Keratinocyte (primary cell): ENCODE measurements at regions not wholly inside any gene's neighbourhood (a gene's known extent, or its start where the extent isn't known, plus 50 kb on each side); places are given as distances from the start of the nearest gene placed in this dataset.

Experiments
- DNase-seq: peaks from one replicate; pipeline ENCODE4 v3.0.0-alpha.2; 2011; ENCODE audit warnings: low read depth, missing footprints, low spot score
- FAIRE-seq: peaks from 2 replicates; lab custom pipeline; 2011; peaks lifted over from hg19 to GRCh38; lab: Jason Lieb, UNC
- H2AFZ ChIP-seq: 2 replicates; pipeline ENCODE4 v1.6.0; 2012; ENCODE audit warnings: low read length, control low read depth, inconsistent platforms; ENCODE audit not compliant: control insufficient read depth
- H3K27ac ChIP-seq: 2 replicates; pipeline ENCODE4 v1.5.1; 2011; ENCODE audit warnings: low read length; ENCODE audit not compliant: control insufficient read depth, insufficient read depth
- H3K27me3 ChIP-seq: 3 replicates; pipeline ENCODE4 v1.6.0; 2011; ENCODE audit warnings: low read length; ENCODE audit not compliant: control insufficient read depth, insufficient read depth; ENCODE audit errors: extremely low read depth
- H3K36me3 ChIP-seq, 2 experiments: 2 replicates in 1 of 2; 3 replicates in 1 of 2; pipeline ENCODE4 v1.5.1; 2011; ENCODE audit warnings: low read length in 2 of 2, mild to moderate bottlenecking in 1 of 2; ENCODE audit not compliant: control insufficient read depth in 2 of 2, insufficient read depth in 2 of 2; ENCODE audit errors: extremely low read depth in 1 of 2
- H3K4me1 ChIP-seq: 3 replicates; pipeline ENCODE4 v1.5.1; 2011; ENCODE audit warnings: low read length; ENCODE audit not compliant: control insufficient read depth, insufficient read depth; ENCODE audit errors: extremely low read depth
- H3K4me2 ChIP-seq: 3 replicates; pipeline ENCODE4 v1.6.0; 2011; ENCODE audit warnings: low read depth, low read length; ENCODE audit not compliant: control insufficient read depth, insufficient read depth; ENCODE audit errors: extremely low read depth
- H3K4me3 ChIP-seq, 3 experiments: fragments of 200-600 bp in 1 of 3; sonication (generic) in 1 of 3; 2 replicates in 2 of 3; 3 replicates in 1 of 3; pipeline ENCODE4 v1.5.1; 2011 to 2016; ENCODE audit warnings: low read length in 3 of 3, mild to moderate bottlenecking in 3 of 3, control low read depth in 2 of 3, inconsistent platforms in 1 of 3, low read depth in 1 of 3, mixed read lengths in 1 of 3, mixed run types in 1 of 3, moderate library complexity in 1 of 3; ENCODE audit not compliant: control insufficient read depth in 2 of 3, insufficient read depth in 2 of 3; ENCODE audit errors: extremely low read depth in 1 of 3
- H3K79me2 ChIP-seq: 2 replicates; pipeline ENCODE4 v1.6.0; 2012; ENCODE audit warnings: low read length; ENCODE audit not compliant: control insufficient read depth, insufficient read depth
- H3K9ac ChIP-seq: 3 replicates; pipeline ENCODE4 v1.6.0; 2011; ENCODE audit warnings: low read length; ENCODE audit not compliant: control insufficient read depth, insufficient read depth; ENCODE audit errors: extremely low read depth
- H3K9me1 ChIP-seq: 3 replicates; pipeline ENCODE4 v1.6.0; 2011; ENCODE audit warnings: low read length; ENCODE audit not compliant: control insufficient read depth, insufficient read depth; ENCODE audit errors: extremely low read depth
- H3K9me3 ChIP-seq: 2 replicates; pipeline ENCODE4 v1.5.1; 2012; ENCODE audit warnings: low read depth, low read length; ENCODE audit not compliant: control insufficient read depth
- H4K20me1 ChIP-seq: 3 replicates; pipeline ENCODE4 v1.6.0; 2011; ENCODE audit warnings: low read length; ENCODE audit not compliant: control insufficient read depth, insufficient read depth; ENCODE audit errors: extremely low read depth
- EZH2 ChIP-seq: IDR thresholded peaks from one replicate; pipeline ENCODE4 v1.6.1; 2012; ENCODE audit warnings: inconsistent platforms, mild to moderate bottlenecking, low read length, moderate library complexity
- dilution Hi-C: fragments of 300-500 bp; cut with MboI; formaldehyde crosslinking; loops from one replicate; pipeline ENCODE4 v1.7.0; 2020; ENCODE audit warnings: low sequenced_read_pairs; ENCODE audit not compliant: extremely low pct_ligation_motif_present
- TF ChIP-seq, protein P1 (sequence below), 3 experiments: IDR thresholded peaks in 1 of 3; conservative IDR thresholded peaks in 1 of 3; optimal IDR thresholded peaks in 1 of 3; 2 replicates in 2 of 3; 3 replicates in 1 of 3; pipeline versions ENCODE3 to v1.5.1; 2011; ENCODE audit warnings: low read length in 3 of 3, mild to moderate bottlenecking in 3 of 3, moderate library complexity in 2 of 3, control low read depth in 1 of 3, inconsistent platforms in 1 of 3; ENCODE audit not compliant: insufficient read depth in 2 of 3; ENCODE audit errors: extremely low read depth in 1 of 3

DNA sequence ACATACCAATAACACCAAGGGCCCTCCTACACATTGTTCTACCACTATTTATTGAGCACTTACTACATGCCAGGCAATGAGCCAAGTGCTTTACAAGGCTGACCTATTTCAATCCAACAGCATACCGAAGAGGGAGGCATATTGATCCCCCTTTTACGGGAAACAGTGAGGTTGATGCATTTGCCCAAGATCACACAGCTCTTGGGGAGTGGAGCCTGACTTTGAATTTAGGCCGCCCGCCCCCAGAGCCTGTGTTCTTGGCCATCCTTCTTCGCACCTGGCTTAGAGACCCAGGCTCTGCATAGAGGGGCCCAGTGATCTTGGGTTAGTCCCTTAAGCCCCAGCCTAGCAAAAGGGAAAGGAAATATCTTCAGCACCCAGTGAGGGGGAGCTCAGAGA, 158.1 kb upstream of the IER5L start:
- Histone ChIP-seq H3K36me3 (peaks cover 17 to 23% of the 10 kb centered on the region in 2 experiments), H3K9me1 (peaks cover 3% of the 10 kb centered on the region), H2AFZ (no peak overlapping the region), H3K27me3 (no peaks in the 10 kb centered on the region), H3K27ac (no peak overlapping the region), H3K9me3 (no peaks in the 10 kb centered on the region), H3K79me2 (peaks cover 29% of the 10 kb centered on the region), H3K4me1 (peaks cover 46% of the 10 kb centered on the region), H4K20me1 (no peaks in the 10 kb centered on the region), H3K9ac (peak overlapping the region; percentile 64), H3K4me3 (peak overlapping the region; percentile 26 to 62 (median 62)), H3K4me2 (peak overlapping the region; percentile 94)
- no peak for DNase-seq
- FAIRE-seq: peak; percentile 36
- TF ChIP-seq EZH2: no peak
- TF ChIP-seq, protein P1, sequence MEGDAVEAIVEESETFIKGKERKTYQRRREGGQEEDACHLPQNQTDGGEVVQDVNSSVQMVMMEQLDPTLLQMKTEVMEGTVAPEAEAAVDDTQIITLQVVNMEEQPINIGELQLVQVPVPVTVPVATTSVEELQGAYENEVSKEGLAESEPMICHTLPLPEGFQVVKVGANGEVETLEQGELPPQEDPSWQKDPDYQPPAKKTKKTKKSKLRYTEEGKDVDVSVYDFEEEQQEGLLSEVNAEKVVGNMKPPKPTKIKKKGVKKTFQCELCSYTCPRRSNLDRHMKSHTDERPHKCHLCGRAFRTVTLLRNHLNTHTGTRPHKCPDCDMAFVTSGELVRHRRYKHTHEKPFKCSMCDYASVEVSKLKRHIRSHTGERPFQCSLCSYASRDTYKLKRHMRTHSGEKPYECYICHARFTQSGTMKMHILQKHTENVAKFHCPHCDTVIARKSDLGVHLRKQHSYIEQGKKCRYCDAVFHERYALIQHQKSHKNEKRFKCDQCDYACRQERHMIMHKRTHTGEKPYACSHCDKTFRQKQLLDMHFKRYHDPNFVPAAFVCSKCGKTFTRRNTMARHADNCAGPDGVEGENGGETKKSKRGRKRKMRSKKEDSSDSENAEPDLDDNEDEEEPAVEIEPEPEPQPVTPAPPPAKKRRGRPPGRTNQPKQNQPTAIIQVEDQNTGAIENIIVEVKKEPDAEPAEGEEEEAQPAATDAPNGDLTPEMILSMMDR (optimal IDR thresholded peaks at IDR 0.05 in 1 of 3, IDR thresholded peaks at IDR 0.05 in 1 of 3, conservative IDR thresholded peaks at IDR 0.05 in 1 of 3; ENCODE audit: extremely low read depth in 1 of 3, insufficient read depth in 2 of 3, low read length in 3 of 3): no peak
- dilution Hi-C loops: no loop called here

DNA sequence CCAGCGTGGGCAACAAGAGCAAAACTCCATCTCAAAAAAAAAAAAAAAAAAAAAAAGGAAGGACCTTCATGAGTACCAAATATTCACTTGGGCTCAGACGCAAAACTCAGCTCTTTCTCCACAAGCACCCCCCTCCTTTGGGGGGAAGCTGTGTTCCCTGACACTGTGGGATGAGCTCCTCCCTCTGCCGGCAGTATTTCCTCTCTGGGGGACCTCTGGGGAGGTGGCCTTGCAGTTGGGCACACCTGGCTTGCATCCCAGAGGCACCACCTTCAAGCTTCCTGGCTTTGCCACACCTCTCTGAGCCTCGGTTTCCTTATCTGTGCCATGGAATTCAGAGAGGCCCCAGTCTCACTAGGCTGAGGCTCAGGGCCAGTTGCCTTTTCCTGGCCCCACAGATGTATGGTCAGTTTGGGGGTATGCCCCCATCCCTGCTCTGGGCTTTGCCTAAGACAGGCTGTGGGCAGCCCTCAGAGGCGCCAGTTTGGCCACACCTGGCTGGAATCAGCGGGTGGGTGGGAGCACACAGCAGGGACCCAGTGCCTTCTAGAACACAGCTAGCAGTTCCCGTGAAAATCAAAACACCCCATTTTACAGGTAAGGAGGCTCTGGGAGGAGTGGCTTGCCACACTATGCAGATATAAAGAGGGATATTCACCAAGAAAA, 157.5 kb upstream of the IER5L start:
- peak overlapping the region; percentile 94 for H3K4me2 ChIP-seq
- no peak overlapping the region for H2AFZ ChIP-seq
- H3K4me1 ChIP-seq: peaks cover 46% of the 10 kb centered on the region
- peaks cover 16 to 22% of the 10 kb centered on the region in 2 experiments for H3K36me3 ChIP-seq
- H3K9me3 ChIP-seq: no peaks in the 10 kb centered on the region
- H3K27me3 ChIP-seq: no peaks in the 10 kb centered on the region
- H3K27ac ChIP-seq: peak overlapping the region; percentile 17
- no peaks in the 10 kb centered on the region for H4K20me1 ChIP-seq
- TF ChIP-seq, protein P1 (optimal IDR thresholded peaks at IDR 0.05 in 1 of 3, IDR thresholded peaks at IDR 0.05 in 1 of 3, conservative IDR thresholded peaks at IDR 0.05 in 1 of 3; ENCODE audit: extremely low read depth in 1 of 3, insufficient read depth in 2 of 3, low read length in 3 of 3): no peak
- TF ChIP-seq EZH2: no peak
- peak overlapping the region; percentile 1 for H3K9ac ChIP-seq
- peaks cover 3% of the 10 kb centered on the region for H3K9me1 ChIP-seq
- peaks cover 29% of the 10 kb centered on the region for H3K79me2 ChIP-seq
- dilution Hi-C loops: no loop called here
- DNase-seq (no peak), FAIRE-seq (no peak)
- H3K4me3 ChIP-seq: peak overlapping the region in 2 of 3 experiments; percentile 16 to 62
